GM19351 (cell line): ENCODE measurements at regions not wholly inside any gene's neighbourhood (a gene's known extent, or its start where the extent isn't known, plus 50 kb on each side); places are given as distances from the start of the nearest gene placed in this dataset.
"Not testable (repeated sequence)": the region's sequence is repeated elsewhere in the genome, so short reads cannot be mapped to it uniquely, and the experiment has no call there.

Source experiments
- ATAC-seq: cut with Tn5 transposase; IDR thresholded peaks from one replicate; pipeline ENCODE4 v1.9.1; 2021; ENCODE audit warnings: mild to moderate bottlenecking, moderate library complexity; ENCODE audit not compliant: unreplicated experiment

DNA sequence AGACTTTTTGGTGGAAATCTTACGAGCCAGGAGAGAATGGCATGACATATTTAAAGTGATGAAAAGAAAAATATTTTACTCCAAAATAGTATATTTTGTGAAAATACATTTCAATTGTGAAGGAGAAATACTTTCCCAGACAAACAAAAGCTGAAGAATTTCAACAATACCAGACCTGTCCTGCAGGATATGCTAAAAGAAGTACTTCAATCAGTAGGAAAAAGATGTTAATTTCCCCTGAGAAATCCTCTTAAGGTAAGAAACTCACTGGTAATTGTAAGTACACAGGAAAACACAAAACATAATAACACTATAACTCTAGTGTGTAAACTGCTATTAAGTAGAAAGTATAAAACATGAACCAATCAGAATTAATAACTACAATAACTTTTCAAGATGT, 341.8 kb upstream of the GJE1 start:
- no peak for ATAC-seq

DNA sequence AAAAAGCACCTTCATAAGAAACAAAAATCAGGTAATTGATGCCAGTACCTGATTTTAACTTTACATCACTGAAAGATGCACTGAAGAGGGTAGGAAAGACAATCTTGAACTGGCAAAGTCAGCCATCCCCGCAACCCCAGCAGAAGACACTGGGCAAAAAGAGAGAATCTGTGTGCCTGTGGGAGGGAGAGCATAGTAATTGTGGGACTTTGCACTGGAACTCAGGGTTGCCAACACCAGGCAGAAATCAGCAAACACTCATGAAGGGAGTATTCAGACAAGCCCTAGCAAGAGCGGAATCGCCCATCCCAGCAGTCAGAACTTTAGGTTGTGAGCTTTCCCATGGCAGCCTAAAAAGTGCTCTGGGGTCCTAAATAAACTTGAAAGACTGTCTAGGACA, 344.6 kb upstream of the GJE1 start:
- ATAC-seq: no peak

GRCh38 chr6:141783585-141783984, 349.1 kb upstream of the GJE1 start:
- ATAC-seq: no peak

GRCh38 chr6:141780296-141780695, 352.4 kb upstream of the GJE1 start:
- no peak for ATAC-seq

DNA sequence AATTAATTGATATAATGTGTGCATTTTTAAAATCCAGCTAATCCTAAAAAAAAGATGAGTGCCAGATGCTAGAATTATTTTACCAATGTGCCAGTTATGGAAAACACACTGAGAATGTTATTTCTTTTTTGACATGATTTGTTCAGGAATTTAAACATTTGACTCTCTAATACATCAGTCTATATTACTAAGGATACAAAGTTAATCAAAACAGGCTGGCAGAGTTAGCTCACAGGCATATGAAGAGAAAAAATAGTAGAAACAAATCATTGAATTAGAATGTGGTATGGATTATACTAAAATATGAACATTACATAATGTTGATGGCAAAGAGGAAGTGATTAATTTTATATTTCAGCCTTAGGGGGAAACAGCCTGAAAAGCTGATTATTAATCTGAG, 368.3 kb upstream of the GJE1 start:
- ATAC-seq: no peak

- no peak for ATAC-seq
Observed at GRCh38 chr6:141758430-141758829, 374.3 kb upstream of the GJE1 start.

DNA sequence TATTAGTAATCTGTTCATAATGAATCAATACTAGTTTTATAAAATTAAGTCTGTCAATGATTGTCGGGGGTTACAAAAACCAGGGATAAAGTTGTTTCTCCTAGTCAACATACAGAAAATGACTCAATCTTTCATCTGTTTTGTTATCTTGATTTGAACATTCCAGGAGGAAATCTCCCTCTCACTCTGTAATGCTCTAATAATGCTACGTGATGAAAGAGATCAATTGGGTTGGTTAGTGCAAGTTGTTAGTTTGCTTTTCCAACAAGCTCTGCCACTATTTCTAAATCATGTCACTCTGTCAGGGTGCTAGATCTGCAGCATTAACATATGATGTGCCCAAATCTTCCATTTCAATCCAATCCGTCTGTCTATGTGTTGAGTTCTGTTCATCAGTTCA, 379.5 kb upstream of the GJE1 start:
- ATAC-seq: no peak

- no peak for ATAC-seq
Observed at GRCh38 chr6:141752677-141753076, 380.0 kb upstream of the GJE1 start.

GRCh38 chr6:141746324-141746723, 386.4 kb upstream of the GJE1 start:
- ATAC-seq: not testable (repeated sequence)

DNA sequence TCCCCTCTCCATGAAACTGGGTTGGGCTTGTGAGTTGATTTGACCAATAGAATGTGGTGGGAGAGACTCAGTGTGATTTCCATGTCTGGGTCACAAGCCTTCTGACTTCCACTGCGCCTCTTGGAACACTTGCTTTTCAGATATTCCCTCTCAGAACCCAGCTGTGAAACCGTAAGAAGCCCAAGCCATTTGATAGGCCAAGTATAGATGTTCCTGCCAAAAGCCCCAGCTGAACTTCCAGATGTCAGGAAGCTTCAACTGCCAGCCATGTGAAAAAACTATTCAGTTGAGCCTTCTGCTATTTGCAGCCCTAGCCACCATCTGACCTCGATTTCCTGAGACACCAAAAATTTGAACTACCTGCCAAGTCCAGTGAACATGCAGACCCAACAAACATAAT, 387.8 kb upstream of the GJE1 start:
- ATAC-seq: no peak

DNA sequence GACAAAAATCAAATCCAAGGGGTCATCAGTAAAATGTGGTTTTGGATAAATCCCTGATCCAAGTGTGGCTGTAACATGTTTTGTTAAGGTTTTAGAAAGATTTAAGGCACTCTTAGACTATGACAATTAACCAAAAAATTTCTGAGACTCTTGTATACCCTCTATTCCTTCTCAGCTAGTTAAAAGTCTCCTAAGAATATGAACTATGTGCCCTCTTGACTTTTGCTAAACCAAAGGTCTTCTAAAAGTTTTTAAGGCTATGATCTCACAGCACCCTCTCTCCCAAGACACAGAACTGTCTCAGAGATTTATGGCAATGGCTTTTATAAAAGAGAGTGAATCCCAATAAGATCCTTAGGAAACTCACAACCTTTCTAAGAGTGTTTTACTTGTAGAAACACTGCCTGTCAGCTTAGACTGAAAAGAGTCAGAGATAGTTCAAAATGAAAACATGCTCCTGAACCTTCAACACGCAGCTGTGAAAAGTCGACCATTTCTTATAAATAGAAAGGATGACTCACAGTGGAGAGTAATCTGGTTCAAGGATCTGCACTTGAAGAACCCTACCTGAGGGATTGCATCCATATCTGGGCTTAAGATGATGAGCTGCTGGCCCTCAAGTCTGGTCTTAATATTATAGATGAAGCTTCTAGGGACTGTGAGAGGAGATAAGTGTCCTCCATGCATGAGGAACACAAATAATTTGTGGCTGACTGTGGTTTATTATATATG, 388.4 kb upstream of the GJE1 start:
- ATAC-seq: no peak

- ATAC-seq: no peak
Observed at GRCh38 chr6:141736104-141736503, 396.6 kb upstream of the GJE1 start.

DNA sequence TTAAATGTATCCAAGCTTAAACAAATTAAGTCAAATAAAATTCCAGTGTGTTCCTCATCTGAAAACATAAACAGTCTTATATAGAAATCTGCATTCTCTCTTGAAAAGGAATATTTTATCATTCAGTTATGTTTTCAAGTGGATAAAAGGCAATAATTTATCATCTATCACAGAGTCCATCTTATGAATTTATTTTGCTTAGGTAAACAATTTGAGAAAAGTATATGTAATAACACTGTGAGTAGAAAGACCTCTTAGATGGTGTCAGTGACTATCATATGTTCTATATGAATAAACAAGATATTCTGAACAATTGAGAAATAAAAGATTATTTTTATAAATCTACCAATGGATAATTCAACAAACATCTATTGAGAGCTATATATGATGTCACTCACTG, 397.6 kb upstream of the GJE1 start:
- ATAC-seq: no peak

GRCh38 chr6:141734071-141734840, 398.5 kb upstream of the GJE1 start:
- no peak for ATAC-seq

GRCh38 chr6:141729146-141729545, 403.6 kb upstream of the GJE1 start:
- ATAC-seq: no peak

GRCh38 chr6:141728330-141728729, 404.4 kb upstream of the GJE1 start:
- no peak for ATAC-seq

GRCh38 chr6:141726248-141726647, 406.5 kb upstream of the GJE1 start:
- no peak for ATAC-seq

GRCh38 chr6:141724731-141725130, 408.0 kb upstream of the GJE1 start:
- ATAC-seq: no peak

DNA sequence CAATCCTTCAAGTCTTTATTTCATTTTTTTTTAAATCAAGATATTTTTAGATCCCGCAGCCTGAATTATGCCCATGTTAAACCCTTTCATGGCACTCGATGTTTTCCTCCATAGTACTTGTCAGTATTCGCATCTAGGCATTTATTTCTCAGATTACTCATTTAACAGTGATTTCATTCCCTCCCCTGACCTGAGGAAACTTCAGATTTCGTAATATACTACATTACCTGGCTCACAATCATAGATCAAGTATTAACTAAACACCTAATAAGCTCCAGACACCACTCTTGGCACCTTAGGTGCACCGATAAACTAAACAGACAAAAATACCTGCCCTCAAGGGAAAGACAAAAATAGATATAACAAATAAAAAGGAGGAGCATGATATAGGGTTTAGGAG, 413.2 kb upstream of the GJE1 start:
- no peak for ATAC-seq

DNA sequence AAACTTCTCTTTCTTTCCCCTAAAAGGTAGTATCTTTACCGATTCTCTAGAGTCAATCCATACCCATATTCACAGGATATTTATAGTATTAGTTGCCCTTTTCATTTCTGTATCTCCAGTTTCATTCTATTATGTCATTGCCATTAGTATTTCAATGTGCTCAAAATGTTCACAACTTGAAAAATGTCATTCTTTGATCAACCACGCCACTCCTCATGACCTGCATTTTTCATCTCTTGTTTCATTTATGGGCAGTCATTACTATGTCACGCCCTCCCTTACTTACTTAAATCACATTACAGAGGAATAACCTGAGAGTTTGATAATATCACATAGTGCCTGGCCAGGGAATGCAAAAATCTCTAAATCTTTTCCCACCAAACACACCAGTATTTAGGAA, 427.3 kb upstream of the GJE1 start:
- ATAC-seq: no peak

DNA sequence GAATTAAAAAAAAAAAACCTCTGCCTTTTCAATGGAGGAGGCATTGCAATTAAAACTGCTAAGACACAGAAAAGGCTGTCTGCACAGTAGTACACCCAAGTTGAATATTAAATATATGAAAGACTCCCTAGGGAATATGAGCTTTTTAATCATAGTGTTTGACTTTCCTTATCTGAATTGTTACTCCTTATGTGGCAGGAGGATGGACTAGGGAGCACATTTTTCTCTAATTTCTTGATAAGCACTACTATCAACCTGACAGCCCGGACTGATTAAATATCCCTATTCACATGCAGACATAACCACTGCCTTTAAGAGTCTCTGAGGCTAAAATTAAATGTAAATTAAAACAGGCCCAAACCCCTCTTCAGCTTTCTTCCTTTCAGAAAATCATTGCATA, 428.6 kb upstream of the GJE1 start:
- no peak for ATAC-seq

GRCh38 chr6:141701732-141702131, 431.0 kb upstream of the GJE1 start:
- no peak for ATAC-seq

- ATAC-seq: no peak
Observed at GRCh38 chr6:141700819-141701218, 431.9 kb upstream of the GJE1 start.
